ENCODE measurements at regions not wholly inside any gene's neighbourhood (a gene's known extent, or its start where the extent isn't known, plus 50 kb on each side); places are given as distances from the start of the nearest gene placed in this dataset.

DNA sequence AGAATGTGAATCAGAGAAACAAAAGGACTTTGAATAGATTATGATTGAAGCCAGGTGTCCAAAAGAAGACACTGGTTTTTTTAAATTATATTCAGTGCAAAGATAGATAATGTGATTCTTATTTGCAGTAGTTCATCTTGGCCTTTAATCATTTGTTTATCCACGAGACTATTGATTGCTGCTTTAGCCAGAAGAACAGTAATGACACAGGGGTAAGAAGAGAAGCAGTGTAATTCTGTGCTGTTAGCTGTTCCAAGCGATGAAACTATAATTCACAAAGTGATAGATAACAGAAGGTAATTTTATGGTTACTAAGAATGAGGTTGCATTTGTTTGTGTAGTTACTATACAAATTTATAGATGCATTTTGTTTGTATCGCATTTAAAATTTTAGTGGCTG is 311.6 kb downstream of the MZT1 start:
- FAIRE-seq (no peak), DNase-seq (ENCODE audit: low read depth, low spot score) (no peak), ATAC-seq (no peak)
- Histone ChIP-seq H3K4me2 (ENCODE audit: control insufficient read depth, insufficient read depth) (no peak overlapping the region), H3K27ac (ENCODE audit: control insufficient read depth, insufficient read depth) (no peak overlapping the region), H3K9me3 (replicated peaks; ENCODE audit: control insufficient read depth, insufficient read depth, low read length) (no peaks in the 10 kb centered on the region), H4K20me1 (ENCODE audit: control insufficient read depth, insufficient read depth) (no peaks in the 10 kb centered on the region), H2AFZ (ENCODE audit: control insufficient read depth, low read depth, low read length) (no peak overlapping the region), H3K9ac (ENCODE audit: control insufficient read depth, insufficient read depth, low read length) (no peak overlapping the region), H3K79me2 (ENCODE audit: control insufficient read depth, insufficient read depth, low read length) (no peaks in the 10 kb centered on the region), H3K27me3 (replicated peaks in 1 of 2; ENCODE audit: control insufficient read depth in 2 of 2, insufficient read depth in 2 of 2, low read length in 1 of 2) (no peaks in the 10 kb centered on the region), H3K4me1 (ENCODE audit: control insufficient read depth, insufficient read depth, low read length) (no peaks in the 10 kb centered on the region), H3K36me3 (ENCODE audit: control insufficient read depth in 2 of 2, insufficient read depth in 2 of 2, low read length in 1 of 2) (no peaks in the 10 kb centered on the region), H3K4me3 (no peak overlapping the region)
- TF ChIP-seq SMAD5 (IDR thresholded peaks at IDR 0.05; ENCODE audit: low read depth) (no peak), POLR2AphosphoS2 (IDR thresholded peaks at IDR 0.05; ENCODE audit: low read depth, low read length) (no peak), SUZ12 (IDR thresholded peaks at IDR 0.05; ENCODE audit: unreplicated experiment) (no peak), SMARCA5 (IDR thresholded peaks at IDR 0.05) (no peak)
- TF ChIP-seq, protein P1, sequence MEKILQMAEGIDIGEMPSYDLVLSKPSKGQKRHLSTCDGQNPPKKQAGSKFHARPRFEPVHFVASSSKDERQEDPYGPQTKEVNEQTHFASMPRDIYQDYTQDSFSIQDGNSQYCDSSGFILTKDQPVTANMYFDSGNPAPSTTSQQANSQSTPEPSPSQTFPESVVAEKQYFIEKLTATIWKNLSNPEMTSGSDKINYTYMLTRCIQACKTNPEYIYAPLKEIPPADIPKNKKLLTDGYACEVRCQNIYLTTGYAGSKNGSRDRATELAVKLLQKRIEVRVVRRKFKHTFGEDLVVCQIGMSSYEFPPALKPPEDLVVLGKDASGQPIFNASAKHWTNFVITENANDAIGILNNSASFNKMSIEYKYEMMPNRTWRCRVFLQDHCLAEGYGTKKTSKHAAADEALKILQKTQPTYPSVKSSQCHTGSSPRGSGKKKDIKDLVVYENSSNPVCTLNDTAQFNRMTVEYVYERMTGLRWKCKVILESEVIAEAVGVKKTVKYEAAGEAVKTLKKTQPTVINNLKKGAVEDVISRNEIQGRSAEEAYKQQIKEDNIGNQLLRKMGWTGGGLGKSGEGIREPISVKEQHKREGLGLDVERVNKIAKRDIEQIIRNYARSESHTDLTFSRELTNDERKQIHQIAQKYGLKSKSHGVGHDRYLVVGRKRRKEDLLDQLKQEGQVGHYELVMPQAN (conservative IDR thresholded peaks at IDR 0.05) = no peak
- TF ChIP-seq, protein P2, sequence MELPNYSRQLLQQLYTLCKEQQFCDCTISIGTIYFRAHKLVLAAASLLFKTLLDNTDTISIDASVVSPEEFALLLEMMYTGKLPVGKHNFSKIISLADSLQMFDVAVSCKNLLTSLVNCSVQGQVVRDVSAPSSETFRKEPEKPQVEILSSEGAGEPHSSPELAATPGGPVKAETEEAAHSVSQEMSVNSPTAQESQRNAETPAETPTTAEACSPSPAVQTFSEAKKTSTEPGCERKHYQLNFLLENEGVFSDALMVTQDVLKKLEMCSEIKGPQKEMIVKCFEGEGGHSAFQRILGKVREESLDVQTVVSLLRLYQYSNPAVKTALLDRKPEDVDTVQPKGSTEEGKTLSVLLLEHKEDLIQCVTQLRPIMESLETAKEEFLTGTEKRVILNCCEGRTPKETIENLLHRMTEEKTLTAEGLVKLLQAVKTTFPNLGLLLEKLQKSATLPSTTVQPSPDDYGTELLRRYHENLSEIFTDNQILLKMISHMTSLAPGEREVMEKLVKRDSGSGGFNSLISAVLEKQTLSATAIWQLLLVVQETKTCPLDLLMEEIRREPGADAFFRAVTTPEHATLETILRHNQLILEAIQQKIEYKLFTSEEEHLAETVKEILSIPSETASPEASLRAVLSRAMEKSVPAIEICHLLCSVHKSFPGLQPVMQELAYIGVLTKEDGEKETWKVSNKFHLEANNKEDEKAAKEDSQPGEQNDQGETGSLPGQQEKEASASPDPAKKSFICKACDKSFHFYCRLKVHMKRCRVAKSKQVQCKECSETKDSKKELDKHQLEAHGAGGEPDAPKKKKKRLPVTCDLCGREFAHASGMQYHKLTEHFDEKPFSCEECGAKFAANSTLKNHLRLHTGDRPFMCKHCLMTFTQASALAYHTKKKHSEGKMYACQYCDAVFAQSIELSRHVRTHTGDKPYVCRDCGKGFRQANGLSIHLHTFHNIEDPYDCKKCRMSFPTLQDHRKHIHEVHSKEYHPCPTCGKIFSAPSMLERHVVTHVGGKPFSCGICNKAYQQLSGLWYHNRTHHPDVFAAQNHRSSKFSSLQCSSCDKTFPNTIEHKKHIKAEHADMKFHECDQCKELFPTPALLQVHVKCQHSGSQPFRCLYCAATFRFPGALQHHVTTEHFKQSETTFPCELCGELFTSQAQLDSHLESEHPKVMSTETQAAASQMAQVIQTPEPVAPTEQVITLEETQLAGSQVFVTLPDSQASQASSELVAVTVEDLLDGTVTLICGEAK (IDR thresholded peaks at IDR 0.05; ENCODE audit: borderline replicate concordance) = no peak
- ChIA-PET SMC1A (ENCODE audit: uncharacterized antibody, unreplicated experiment) (no interaction called here), CTCF (interaction anchor here (1.5 kb wide), 1 partner anchor 88 kb away, joined by 3 read pairs; no protein-coding TSS in a partner anchor), RAD21 (ENCODE audit: unreplicated experiment) (no interaction called here), POLR2A (no interaction called here)
- WGBS (ENCODE audit: insufficient coverage, insufficient replicate concordance, low lambda C conversion rate, missing lambda C conversion rate) = 23% methylated on average over 3 of the region's 3 CpGs
- in situ Hi-C loops (cut with MboI) (no loop called here), intact Hi-C loops (cut with micrococcal nuclease; ENCODE audit: unreplicated experiment) (no loop called here)
- no TSS peak for BruUV-seq (replicated peaks)
